ENCODE measurements at regions not wholly inside any gene's neighbourhood (a gene's known extent, or its start where the extent isn't known, plus 50 kb on each side); places are given as distances from the start of the nearest gene placed in this dataset.

- FAIRE-seq (no peak), DNase-seq (ENCODE audit: low read depth, low spot score) (no peak)
- ChIA-PET CTCF (no interaction called here), POLR2A (no interaction called here)
- Histone ChIP-seq H3K4me3 (replicated peaks in 1 of 3; ENCODE audit: insufficient read depth in 1 of 3, low read depth in 1 of 3, low read length in 3 of 3) (no peak overlapping the region), H3K27ac (ENCODE audit: insufficient read depth, low read depth, low read length) (no peak overlapping the region), H3K9ac (replicated peaks; ENCODE audit: extremely low read depth, insufficient read depth, low read length) (no peak overlapping the region), H3K9me1 (replicated peaks; ENCODE audit: control insufficient read depth, extremely low read depth, insufficient read depth, low read length) (no peaks in the 10 kb centered on the region), H3K9me3 (replicated peaks; ENCODE audit: control insufficient read depth, insufficient read depth, low read length) (no peaks in the 10 kb centered on the region), H2AFZ (ENCODE audit: low read depth, low read length) (no peak overlapping the region), H3K36me3 (ENCODE audit: control insufficient read depth in 2 of 2, extremely low read depth in 1 of 2, insufficient read depth in 2 of 2, low read length in 2 of 2) (no peaks in the 10 kb centered on the region), H3K27me3 (ENCODE audit: control insufficient read depth in 2 of 2, insufficient read depth in 2 of 2, low read length in 2 of 2) (no peaks in the 10 kb centered on the region), H3K4me1 (ENCODE audit: control insufficient read depth, extremely low read depth, insufficient read depth, low read length) (no peaks in the 10 kb centered on the region), H3K79me2 (ENCODE audit: control insufficient read depth, insufficient read depth, low read length) (no peaks in the 10 kb centered on the region), H3K4me2 (ENCODE audit: insufficient read depth, low read length) (no peak overlapping the region), H4K20me1 (replicated peaks; ENCODE audit: control insufficient read depth, extremely low read depth, insufficient read depth, low read length) (no peaks in the 10 kb centered on the region)
- dilution Hi-C loops (cut with MboI; ENCODE audit: extremely low pct_ligation_motif_present, low sequenced_read_pairs), result no loop called here
- TF ChIP-seq JUN (IDR thresholded peaks at IDR 0.05; ENCODE audit: borderline replicate concordance, insufficient read depth, insufficient read length, low read depth), result no peak
- no peak for TF ChIP-seq EZH2 (IDR thresholded peaks at IDR 0.05; ENCODE audit: borderline replicate concordance, low read depth, low read length, severe bottlenecking)
- intact Hi-C loops (cut with micrococcal nuclease), result no loop called here
- BruUV-seq (replicated peaks), result no TSS peak
These were observed 667.3 kb upstream of the PRKX start for GRCh38 chrX:4380710-4381109.

DNA sequence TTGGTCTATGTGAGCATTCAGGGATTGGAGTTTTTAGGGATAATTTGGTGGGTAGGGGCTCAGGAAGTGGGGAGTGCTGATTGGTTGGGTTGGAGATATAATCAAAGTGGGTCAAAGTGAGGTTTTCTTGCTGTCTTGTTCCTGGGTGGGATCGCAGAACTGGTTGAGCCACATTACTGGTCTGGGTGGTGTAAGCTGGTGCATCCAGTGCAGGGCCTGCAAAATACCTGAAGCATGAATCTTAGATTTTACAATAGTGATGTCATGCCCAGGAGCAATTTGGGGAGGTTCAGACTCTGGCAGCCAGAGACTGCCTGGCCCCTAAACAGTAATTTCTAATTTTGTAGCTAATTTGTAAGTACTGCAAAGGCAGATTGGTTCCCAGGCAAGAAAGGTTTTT lies 665.6 kb upstream of the PRKX start:
- BruUV-seq (replicated peaks), result no TSS peak
- intact Hi-C loops (cut with micrococcal nuclease) (no loop called here), dilution Hi-C loops (cut with MboI; ENCODE audit: extremely low pct_ligation_motif_present, low sequenced_read_pairs) (no loop called here)
- Histone ChIP-seq H3K27me3 (ENCODE audit: control insufficient read depth in 2 of 2, insufficient read depth in 2 of 2, low read length in 2 of 2) (no peaks in the 10 kb centered on the region), H3K4me2 (ENCODE audit: insufficient read depth, low read length) (no peak overlapping the region), H3K27ac (ENCODE audit: insufficient read depth, low read depth, low read length) (no peak overlapping the region), H3K9ac (replicated peaks; ENCODE audit: extremely low read depth, insufficient read depth, low read length) (no peak overlapping the region), H3K4me1 (ENCODE audit: control insufficient read depth, extremely low read depth, insufficient read depth, low read length) (no peaks in the 10 kb centered on the region), H3K4me3 (replicated peaks in 1 of 3; ENCODE audit: insufficient read depth in 1 of 3, low read depth in 1 of 3, low read length in 3 of 3) (no peak overlapping the region), H3K9me1 (replicated peaks; ENCODE audit: control insufficient read depth, extremely low read depth, insufficient read depth, low read length) (no peaks in the 10 kb centered on the region), H3K79me2 (ENCODE audit: control insufficient read depth, insufficient read depth, low read length) (no peaks in the 10 kb centered on the region), H3K36me3 (ENCODE audit: control insufficient read depth in 2 of 2, extremely low read depth in 1 of 2, insufficient read depth in 2 of 2, low read length in 2 of 2) (no peaks in the 10 kb centered on the region), H4K20me1 (replicated peaks; ENCODE audit: control insufficient read depth, extremely low read depth, insufficient read depth, low read length) (no peaks in the 10 kb centered on the region), H3K9me3 (replicated peaks; ENCODE audit: control insufficient read depth, insufficient read depth, low read length) (no peaks in the 10 kb centered on the region), H2AFZ (ENCODE audit: low read depth, low read length) (no peak overlapping the region)
- DNase-seq (ENCODE audit: low read depth, low spot score) (no peak), FAIRE-seq (no peak)
- ChIA-PET POLR2A (no interaction called here), CTCF (no interaction called here)
- TF ChIP-seq, protein P1, sequence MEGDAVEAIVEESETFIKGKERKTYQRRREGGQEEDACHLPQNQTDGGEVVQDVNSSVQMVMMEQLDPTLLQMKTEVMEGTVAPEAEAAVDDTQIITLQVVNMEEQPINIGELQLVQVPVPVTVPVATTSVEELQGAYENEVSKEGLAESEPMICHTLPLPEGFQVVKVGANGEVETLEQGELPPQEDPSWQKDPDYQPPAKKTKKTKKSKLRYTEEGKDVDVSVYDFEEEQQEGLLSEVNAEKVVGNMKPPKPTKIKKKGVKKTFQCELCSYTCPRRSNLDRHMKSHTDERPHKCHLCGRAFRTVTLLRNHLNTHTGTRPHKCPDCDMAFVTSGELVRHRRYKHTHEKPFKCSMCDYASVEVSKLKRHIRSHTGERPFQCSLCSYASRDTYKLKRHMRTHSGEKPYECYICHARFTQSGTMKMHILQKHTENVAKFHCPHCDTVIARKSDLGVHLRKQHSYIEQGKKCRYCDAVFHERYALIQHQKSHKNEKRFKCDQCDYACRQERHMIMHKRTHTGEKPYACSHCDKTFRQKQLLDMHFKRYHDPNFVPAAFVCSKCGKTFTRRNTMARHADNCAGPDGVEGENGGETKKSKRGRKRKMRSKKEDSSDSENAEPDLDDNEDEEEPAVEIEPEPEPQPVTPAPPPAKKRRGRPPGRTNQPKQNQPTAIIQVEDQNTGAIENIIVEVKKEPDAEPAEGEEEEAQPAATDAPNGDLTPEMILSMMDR (IDR thresholded peaks at IDR 0.05; ENCODE audit: extremely low read depth in 1 of 2, insufficient read depth in 1 of 2, low read depth in 1 of 2, low read length in 2 of 2), result no peak
- TF ChIP-seq POLR2A (IDR thresholded peaks at IDR 0.05; ENCODE audit: low read depth, low read length), result no peak
- TF ChIP-seq MAX (IDR thresholded peaks at IDR 0.05; ENCODE audit: insufficient read depth, insufficient read length), result no peak
- no peak for TF ChIP-seq MYC (IDR thresholded peaks at IDR 0.05; ENCODE audit: low read depth, low read length)
- no peak for TF ChIP-seq JUN (IDR thresholded peaks at IDR 0.05; ENCODE audit: borderline replicate concordance, insufficient read depth, insufficient read length, low read depth)
- TF ChIP-seq GATA2 (IDR thresholded peaks at IDR 0.05; ENCODE audit: insufficient read depth, insufficient read length, low read depth, low read length), result no peak
- TF ChIP-seq POLR2AphosphoS5 (IDR thresholded peaks at IDR 0.05; ENCODE audit: insufficient read depth, low read depth, low read length), result no peak
- TF ChIP-seq EZH2 (IDR thresholded peaks at IDR 0.05; ENCODE audit: borderline replicate concordance, low read depth, low read length, severe bottlenecking), result no peak
- TF ChIP-seq FOS (IDR thresholded peaks at IDR 0.05; ENCODE audit: borderline replicate concordance, insufficient read depth, low read length), result no peak
